ENCODE measurements at regions not wholly inside any gene's neighbourhood (a gene's known extent, or its start where the extent isn't known, plus 50 kb on each side); places are given as distances from the start of the nearest gene placed in this dataset.

DNA sequence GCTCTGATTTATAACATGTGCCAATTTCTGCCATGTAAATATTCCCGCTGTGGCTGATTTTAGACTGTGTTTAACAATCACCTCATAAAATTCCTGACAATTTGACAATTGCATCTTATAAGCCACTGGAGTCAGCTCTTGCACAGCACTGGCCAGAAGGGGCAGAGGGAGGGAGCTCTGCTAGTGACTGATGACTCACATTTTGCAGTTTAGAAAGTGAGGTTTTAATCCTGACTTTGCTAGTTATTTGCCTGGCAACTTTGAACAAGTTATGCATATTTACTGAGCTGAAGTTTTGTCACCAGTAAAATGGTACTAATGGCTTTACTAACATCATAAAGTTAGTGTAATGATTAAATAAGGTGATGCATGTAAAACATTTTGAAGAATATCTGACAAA lies 452.3 kb downstream of the CNTNAP4 start:
- TF ChIP-seq, protein P1, sequence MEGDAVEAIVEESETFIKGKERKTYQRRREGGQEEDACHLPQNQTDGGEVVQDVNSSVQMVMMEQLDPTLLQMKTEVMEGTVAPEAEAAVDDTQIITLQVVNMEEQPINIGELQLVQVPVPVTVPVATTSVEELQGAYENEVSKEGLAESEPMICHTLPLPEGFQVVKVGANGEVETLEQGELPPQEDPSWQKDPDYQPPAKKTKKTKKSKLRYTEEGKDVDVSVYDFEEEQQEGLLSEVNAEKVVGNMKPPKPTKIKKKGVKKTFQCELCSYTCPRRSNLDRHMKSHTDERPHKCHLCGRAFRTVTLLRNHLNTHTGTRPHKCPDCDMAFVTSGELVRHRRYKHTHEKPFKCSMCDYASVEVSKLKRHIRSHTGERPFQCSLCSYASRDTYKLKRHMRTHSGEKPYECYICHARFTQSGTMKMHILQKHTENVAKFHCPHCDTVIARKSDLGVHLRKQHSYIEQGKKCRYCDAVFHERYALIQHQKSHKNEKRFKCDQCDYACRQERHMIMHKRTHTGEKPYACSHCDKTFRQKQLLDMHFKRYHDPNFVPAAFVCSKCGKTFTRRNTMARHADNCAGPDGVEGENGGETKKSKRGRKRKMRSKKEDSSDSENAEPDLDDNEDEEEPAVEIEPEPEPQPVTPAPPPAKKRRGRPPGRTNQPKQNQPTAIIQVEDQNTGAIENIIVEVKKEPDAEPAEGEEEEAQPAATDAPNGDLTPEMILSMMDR (IDR thresholded peaks at IDR 0.05; ENCODE audit: insufficient read depth, low read depth, low read length) = no peak
- TF ChIP-seq EZH2 (IDR thresholded peaks at IDR 0.05; ENCODE audit: insufficient read depth, low read length) = no peak

Measured in astrocyte (in vitro differentiated cells and primary cell).